ENCODE measurements at regions not wholly inside any gene's neighbourhood (a gene's known extent, or its start where the extent isn't known, plus 50 kb on each side); places are given as distances from the start of the nearest gene placed in this dataset.
A peak's percentile ranks its signal among the peaks of the same experiment; 100 is the strongest.

GRCh38 chr9:693201-694091 is 148.1 kb upstream of the DMRT1 start:
- no peak for DNase-seq (ENCODE audit: low read depth)

- DNase-seq (ENCODE audit: low read depth), result no peak
These were observed 147.4 kb upstream of the DMRT1 start for GRCh38 chr9:694092-694402.

GRCh38 chr9:694403-695154 is 146.9 kb upstream of the DMRT1 start:
- DNase-seq (ENCODE audit: low read depth), result no peak

- DNase-seq (ENCODE audit: low read depth), result no peak
These were observed 146.2 kb upstream of the DMRT1 start for GRCh38 chr9:695252-695651.

GRCh38 chr9:696332-697323 is 144.9 kb upstream of the DMRT1 start:
- no peak for DNase-seq (ENCODE audit: low read depth)

- no peak for DNase-seq (ENCODE audit: low read depth)
These were observed 143.2 kb upstream of the DMRT1 start for GRCh38 chr9:698276-698675.

GRCh38 chr9:698954-699353 is 142.5 kb upstream of the DMRT1 start:
- DNase-seq (ENCODE audit: low read depth), result no peak

GRCh38 chr9:699396-699795 is 142.1 kb upstream of the DMRT1 start:
- DNase-seq (ENCODE audit: low read depth), result no peak

- DNase-seq (ENCODE audit: low read depth), result no peak
These were observed 140.9 kb upstream of the DMRT1 start for GRCh38 chr9:700365-701282.

GRCh38 chr9:703392-703791 is 138.1 kb upstream of the DMRT1 start:
- no peak for DNase-seq (ENCODE audit: low read depth)

- no peak for DNase-seq (ENCODE audit: low read depth)
These were observed 135.4 kb upstream of the DMRT1 start for GRCh38 chr9:706073-706472.

GRCh38 chr9:706606-707459 is 134.7 kb upstream of the DMRT1 start:
- peak; percentile 2 for DNase-seq (ENCODE audit: low read depth)

- DNase-seq (ENCODE audit: low read depth), result no peak
These were observed 133.3 kb upstream of the DMRT1 start for GRCh38 chr9:708182-708550.

GRCh38 chr9:708551-709432 is 132.7 kb upstream of the DMRT1 start:
- no peak for DNase-seq (ENCODE audit: low read depth)

GRCh38 chr9:710951-711745 is 130.3 kb upstream of the DMRT1 start:
- DNase-seq (ENCODE audit: low read depth), result no peak

GRCh38 chr9:711761-712553 is 129.5 kb upstream of the DMRT1 start:
- DNase-seq (ENCODE audit: low read depth), result no peak

- DNase-seq (ENCODE audit: low read depth), result no peak
These were observed 128.9 kb upstream of the DMRT1 start for GRCh38 chr9:712643-713042.

GRCh38 chr9:713091-713490 is 128.4 kb upstream of the DMRT1 start:
- no peak for DNase-seq (ENCODE audit: low read depth)

Data from stimulated activated CD8-positive, alpha-beta memory T cell treated with anti-CD3 and anti-CD28 coated beads, Interleukin-15, amount 100 ng/mL, for 24 hours (primary cell).